ENCODE measurements at regions not wholly inside any gene's neighbourhood (a gene's known extent, or its start where the extent isn't known, plus 50 kb on each side); places are given as distances from the start of the nearest gene placed in this dataset.

GRCh38 chr2:193943406-193943960, 1713.5 kb upstream of the SLC39A10 start:
- H3K36me3 ChIP-seq (ENCODE audit: control insufficient read depth in 2 of 2, insufficient read depth in 1 of 2, low read length in 2 of 2), result no peaks in the 10 kb centered on the region
- ChIA-PET POLR2A (no interaction called here), CTCF (no interaction called here)
- no peaks in the 10 kb centered on the region for H3K4me1 ChIP-seq (ENCODE audit: control insufficient read depth, insufficient read depth, low read length)
- TF ChIP-seq ZBTB6 (tag by site-specific recombination; IDR thresholded peaks at IDR 0.05) (no peak), ZNF174 (tag by site-specific recombination; IDR thresholded peaks at IDR 0.05) (no peak), HOXA7 (CRISPR knock-in tag; IDR thresholded peaks at IDR 0.05; ENCODE audit: borderline replicate concordance) (no peak), ZBTB8A (tag by site-specific recombination; IDR thresholded peaks at IDR 0.05) (no peak), ZNF138 (tag by site-specific recombination; IDR thresholded peaks at IDR 0.05; ENCODE audit: borderline replicate concordance) (no peak), BCL11B (tag by site-specific recombination; IDR thresholded peaks at IDR 0.05; ENCODE audit: low read depth) (no peak), ZNF670 (tag by site-specific recombination; IDR thresholded peaks at IDR 0.05; ENCODE audit: low read depth) (no peak), ZNF324 (tag by site-specific recombination; IDR thresholded peaks at IDR 0.05) (no peak), ZNF239 (tag by site-specific recombination; IDR thresholded peaks at IDR 0.05) (no peak)
- no peak overlapping the region for H3K27ac ChIP-seq (ENCODE audit: extremely low read depth, low read depth, low read length)
- H3K4me3 ChIP-seq (ENCODE audit: low read depth, low read length), result no peak overlapping the region
- no peaks in the 10 kb centered on the region for H3K9me3 ChIP-seq (ENCODE audit: control insufficient read depth, insufficient read depth, low read depth, low read length)

GRCh38 chr2:193935114-193935513, 1721.9 kb upstream of the SLC39A10 start:
- ChIA-PET CTCF (interaction anchor here (1.0 kb wide), 1 partner anchor 73 kb away, joined by 3 read pairs; no protein-coding TSS in a partner anchor), POLR2A (no interaction called here)
- H3K27ac ChIP-seq (ENCODE audit: extremely low read depth, low read depth, low read length), result no peak overlapping the region
- no peak for TF ChIP-seq ZNF785 (tag by site-specific recombination; IDR thresholded peaks at IDR 0.05)
- no peaks in the 10 kb centered on the region for H3K4me1 ChIP-seq (ENCODE audit: control insufficient read depth, insufficient read depth, low read length)
- no peaks in the 10 kb centered on the region for H3K36me3 ChIP-seq (ENCODE audit: control insufficient read depth in 2 of 2, insufficient read depth in 1 of 2, low read length in 2 of 2)
- H3K4me3 ChIP-seq (ENCODE audit: low read depth, low read length), result no peak overlapping the region
- H3K9me3 ChIP-seq (ENCODE audit: control insufficient read depth, insufficient read depth, low read depth, low read length), result no peaks in the 10 kb centered on the region

- H3K27ac ChIP-seq (ENCODE audit: extremely low read depth, low read depth, low read length), result no peak overlapping the region
- H3K4me1 ChIP-seq (ENCODE audit: control insufficient read depth, insufficient read depth, low read length), result no peaks in the 10 kb centered on the region
- no peak overlapping the region for H3K4me3 ChIP-seq (ENCODE audit: low read depth, low read length)
- POLR2A ChIA-PET, result no interaction called here
- CTCF ChIA-PET, result interaction anchor here (0.6 to 2.5 kb wide), 2 partner anchors 35 to 1811 kb away, joined by 3 to 7 read pairs; no protein-coding TSS in a partner anchor
- TF ChIP-seq ZNF354C (tag by site-specific recombination; IDR thresholded peaks at IDR 0.05; ENCODE audit: borderline replicate concordance, low read depth) (no peak), ZNF121 (tag by site-specific recombination; IDR thresholded peaks at IDR 0.05) (no peak), ZNF449 (tag by site-specific recombination; IDR thresholded peaks at IDR 0.05) (no peak), ZSCAN5A (tag by site-specific recombination; IDR thresholded peaks at IDR 0.05) (no peak), ZNF112 (tag by site-specific recombination; IDR thresholded peaks at IDR 0.05) (no peak), ZNF837 (tag by site-specific recombination; IDR thresholded peaks at IDR 0.05) (no peak), ZNF501 (tag by site-specific recombination; IDR thresholded peaks at IDR 0.05) (no peak), KLF7 (tag by site-specific recombination; IDR thresholded peaks at IDR 0.05; ENCODE audit: borderline replicate concordance) (no peak), ZNF580 (tag by site-specific recombination; IDR thresholded peaks at IDR 0.05) (no peak), IKZF3 (tag by site-specific recombination; IDR thresholded peaks at IDR 0.05) (no peak), ZNF175 (tag by site-specific recombination; IDR thresholded peaks at IDR 0.05) (no peak), GLI4 (tag by site-specific recombination; IDR thresholded peaks at IDR 0.05) (no peak), ZFP3 (tag by site-specific recombination; IDR thresholded peaks at IDR 0.05; ENCODE audit: low read depth) (no peak)
- no peaks in the 10 kb centered on the region for H3K36me3 ChIP-seq (ENCODE audit: control insufficient read depth in 2 of 2, insufficient read depth in 1 of 2, low read length in 2 of 2)
- H3K9me3 ChIP-seq (ENCODE audit: control insufficient read depth, insufficient read depth, low read depth, low read length), result no peaks in the 10 kb centered on the region
These were observed 1727.9 kb upstream of the SLC39A10 start for GRCh38 chr2:193929131-193929530.
